SK-N-MC (cell line): ENCODE measurements at regions not wholly inside any gene's neighbourhood (a gene's known extent, or its start where the extent isn't known, plus 50 kb on each side); places are given as distances from the start of the nearest gene placed in this dataset.

Experiments used
- EZH2 ChIP-seq: fragments of 200-600 bp; sonication (generic); IDR thresholded peaks from one replicate; pipeline ENCODE4 v1.6.1; 2017; ENCODE audit warnings: antibody characterized with exemption
- POLR2AphosphoS5 ChIP-seq: IDR thresholded peaks from 2 replicates; pipeline ENCODE4 v1.6.1; 2012; ENCODE audit warnings: mild to moderate bottlenecking, low read depth, low read length, borderline replicate concordance

DNA sequence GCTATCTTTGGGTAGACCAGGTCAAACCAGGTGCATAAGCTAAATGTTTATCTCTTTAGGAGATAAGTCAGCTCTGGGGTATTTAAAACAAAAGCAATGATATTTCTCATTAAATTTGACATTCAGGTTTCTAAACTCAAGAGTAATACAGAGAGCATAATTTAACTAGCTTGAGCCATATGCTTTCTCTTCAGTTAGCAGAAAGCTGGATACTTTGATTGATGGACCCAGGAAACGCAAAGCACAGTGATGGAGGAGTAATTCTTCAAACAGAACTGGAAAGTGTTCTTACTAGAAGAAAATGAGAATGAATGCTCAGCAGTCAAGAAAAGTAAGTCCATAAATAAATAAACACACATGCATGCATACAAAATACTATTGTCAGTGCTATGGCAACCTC is 885.7 kb upstream of the RAG2 start:
- TF ChIP-seq POLR2AphosphoS5 (no peak), EZH2 (no peak)
